HL-60/S4 (cell line): ENCODE measurements at regions not wholly inside any gene's neighbourhood (a gene's known extent, or its start where the extent isn't known, plus 50 kb on each side); places are given as distances from the start of the nearest gene placed in this dataset.
"Not testable (repeated sequence)": the region's sequence is repeated elsewhere in the genome, so short reads cannot be mapped to it uniquely, and the experiment has no call there.

Experiments used
- in situ Hi-C: fragments of 300-500 bp; cut with MboI; formaldehyde crosslinking; loops from 2 replicates; pipeline ENCODE4 v1.14.3; 2022; ENCODE audit warnings: low sequenced_read_pairs

DNA sequence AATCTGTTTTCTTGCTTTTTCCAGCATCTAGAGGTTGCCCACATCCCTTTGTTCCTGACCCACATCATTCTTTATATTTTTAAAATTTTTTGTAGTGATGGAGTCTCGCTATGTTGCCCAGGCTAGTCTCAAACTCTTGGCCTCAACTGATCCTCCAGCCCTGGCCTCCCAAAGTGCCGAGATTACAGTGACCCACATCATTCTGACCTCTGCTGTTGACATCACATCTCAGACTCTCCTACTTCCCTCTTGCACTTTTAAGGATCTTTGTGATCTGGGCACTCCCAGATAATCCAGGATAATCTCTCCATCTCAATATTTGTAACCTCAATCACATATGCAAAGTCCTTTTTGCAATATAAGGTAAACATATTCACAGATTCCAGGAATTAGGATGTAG is 266.6 kb downstream of the MEX3B start:
- in situ Hi-C loops = no loop called here

DNA sequence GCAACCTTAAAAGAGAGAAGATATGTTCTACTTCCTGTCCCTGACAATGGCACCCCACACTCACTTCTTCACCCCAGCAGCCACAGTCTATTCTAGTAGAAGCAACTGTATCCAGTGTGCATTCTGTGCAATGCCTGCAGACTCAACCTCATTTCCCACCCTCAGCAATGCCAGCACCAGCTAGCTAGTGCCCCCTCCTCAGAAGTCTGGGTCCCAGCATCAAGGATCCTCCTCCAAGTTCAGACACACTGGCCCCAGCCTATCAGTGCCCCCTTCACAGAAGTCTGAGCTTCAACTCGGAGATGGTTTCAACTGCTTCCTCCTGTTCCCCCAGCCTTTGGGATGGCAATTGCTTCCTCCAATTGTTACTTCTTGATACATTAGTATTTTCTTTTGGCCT is 268.3 kb downstream of the MEX3B start:
- in situ Hi-C loops = no loop called here

DNA sequence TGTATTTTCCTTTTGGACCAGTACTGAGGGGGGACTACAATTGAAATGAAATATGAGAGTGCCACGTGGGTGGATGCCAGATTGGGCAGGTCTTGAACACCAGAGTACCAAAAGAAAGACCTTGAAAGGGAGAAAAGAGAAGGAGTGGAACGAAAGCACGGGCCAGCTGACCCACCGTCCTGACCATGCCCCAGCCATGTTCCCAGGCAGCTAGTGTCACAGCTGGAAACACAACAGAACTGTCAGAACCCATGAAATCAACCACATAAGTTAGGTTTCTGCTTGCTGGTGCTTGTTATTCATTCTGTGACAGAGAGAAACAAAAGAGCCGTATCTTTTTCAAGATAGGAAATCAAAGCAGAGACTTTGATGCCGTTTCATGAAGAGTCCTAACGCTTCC is 268.8 kb downstream of the MEX3B start:
- in situ Hi-C loops = no loop called here

DNA sequence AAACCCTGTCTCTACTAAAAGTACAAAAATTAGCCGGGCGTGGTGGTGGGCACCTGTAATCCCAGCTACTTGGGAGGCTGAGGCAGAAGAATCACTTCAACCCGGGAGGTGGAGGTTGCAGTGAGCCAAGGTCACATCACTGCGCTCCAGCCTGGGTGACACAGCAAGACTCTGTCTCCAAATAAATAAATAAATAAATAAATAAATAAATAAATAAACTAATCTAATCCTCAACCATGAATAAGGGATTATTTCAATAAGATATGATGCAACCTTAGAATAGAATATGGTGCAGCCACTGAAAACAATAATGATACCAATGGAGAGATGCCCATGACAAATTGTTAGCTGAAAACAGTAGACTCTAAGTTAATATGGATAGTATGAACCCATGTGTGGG is 270.0 kb downstream of the MEX3B start:
- in situ Hi-C loops = not testable (repeated sequence)

- in situ Hi-C loops = no loop called here
Measured at GRCh38 chr15:81774309-81774708, 271.5 kb downstream of the MEX3B start.

- in situ Hi-C loops = no loop called here
Measured at GRCh38 chr15:81768773-81769172, 277.0 kb downstream of the MEX3B start.

DNA sequence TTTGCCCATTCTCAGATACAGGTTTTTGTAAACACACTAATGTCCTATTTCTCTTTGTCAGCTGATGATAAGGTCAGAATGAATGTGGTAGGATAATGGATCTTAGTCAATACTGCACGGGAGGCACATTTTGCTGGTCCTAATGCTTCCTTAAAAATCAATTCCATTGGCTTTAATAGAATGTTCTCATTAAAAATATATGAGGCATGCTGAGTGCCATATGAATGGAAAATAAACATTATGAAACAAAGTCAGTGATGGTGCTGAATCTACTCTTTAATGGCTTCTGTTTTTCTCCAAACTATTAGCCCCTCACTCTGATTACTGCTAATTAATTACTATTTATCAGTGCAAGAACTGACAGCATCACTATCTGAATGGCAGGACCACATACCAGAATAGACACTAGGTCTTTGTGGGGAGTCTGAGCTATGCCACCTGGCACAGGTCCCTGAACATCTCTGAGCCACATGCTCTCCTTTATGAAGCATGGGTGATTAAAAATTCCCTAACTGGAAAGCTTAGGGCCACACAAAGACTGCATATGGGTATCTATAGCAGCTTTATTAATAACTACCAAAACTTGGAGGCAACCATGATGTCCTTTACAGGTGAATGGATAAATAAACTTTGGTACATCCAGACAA is 278.9 kb downstream of the MEX3B start:
- in situ Hi-C loops = no loop called here

- in situ Hi-C loops = no loop called here
Measured at GRCh38 chr15:81765816-81766215, 280.0 kb downstream of the MEX3B start.

DNA sequence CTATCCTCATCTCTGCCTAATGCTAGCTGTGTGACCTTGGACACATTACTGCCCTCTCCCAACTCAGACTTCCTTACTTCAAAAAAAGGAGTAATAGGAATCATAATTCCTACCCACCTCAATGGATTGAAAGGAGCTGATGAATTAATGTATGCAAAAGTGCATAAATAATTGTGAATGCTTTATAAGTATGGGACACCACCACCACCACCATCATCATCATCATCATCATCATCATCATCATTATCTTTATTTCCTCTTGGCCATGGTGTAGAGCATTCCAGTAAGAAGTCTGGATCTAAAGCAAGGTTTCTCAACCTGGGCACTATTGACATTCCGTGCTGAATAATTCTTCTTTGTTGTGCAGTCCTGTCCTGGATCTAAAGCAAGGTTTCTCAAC is 282.5 kb downstream of the MEX3B start:
- in situ Hi-C loops = no loop called here

- in situ Hi-C loops = no loop called here
Measured at GRCh38 chr15:81760686-81761085, 285.1 kb downstream of the MEX3B start.

DNA sequence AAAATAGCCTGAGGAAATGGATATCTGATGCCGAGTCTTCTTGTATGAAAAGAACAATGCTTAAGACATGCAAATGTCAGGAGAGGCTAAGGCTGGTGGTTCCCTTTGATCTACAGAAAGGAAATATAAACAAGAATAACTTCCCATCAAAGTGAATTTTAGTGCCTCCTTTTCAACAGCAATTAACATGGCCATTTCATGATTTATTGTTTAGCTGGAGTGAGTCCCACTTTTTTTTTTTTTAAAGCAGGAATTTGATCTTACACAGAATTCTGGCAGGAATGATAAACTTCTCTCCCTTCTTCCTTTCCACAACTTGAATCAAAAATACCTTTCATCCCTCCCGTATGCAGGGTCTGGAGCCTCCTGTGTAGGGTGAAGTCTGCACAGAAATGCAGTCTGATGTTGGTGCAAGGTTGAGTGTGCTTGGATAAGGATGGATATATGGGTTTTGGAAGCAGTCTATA is 287.0 kb downstream of the MEX3B start:
- in situ Hi-C loops = no loop called here

GRCh38 chr15:81755626-81756025 is 290.2 kb downstream of the MEX3B start:
- in situ Hi-C loops = no loop called here

DNA sequence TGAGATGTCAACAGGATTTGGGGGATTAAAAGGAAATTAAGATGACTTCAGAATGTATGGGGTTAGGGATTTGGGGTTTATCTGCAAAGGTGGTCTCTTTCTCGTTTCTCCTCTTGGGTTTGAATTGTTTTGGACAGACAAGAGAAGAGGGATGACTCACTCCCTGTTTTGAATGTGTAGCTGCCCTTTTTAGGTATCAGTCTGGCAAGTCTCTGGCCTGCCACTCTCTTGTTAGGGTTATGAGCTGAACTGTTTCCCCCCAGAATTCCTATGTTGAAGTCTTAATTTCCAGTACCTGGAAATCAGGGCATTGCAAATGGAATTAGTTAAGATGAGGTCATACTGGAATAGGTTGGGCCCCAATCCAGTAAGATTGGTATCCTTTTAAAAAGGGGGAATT is 291.7 kb downstream of the MEX3B start:
- in situ Hi-C loops = no loop called here

DNA sequence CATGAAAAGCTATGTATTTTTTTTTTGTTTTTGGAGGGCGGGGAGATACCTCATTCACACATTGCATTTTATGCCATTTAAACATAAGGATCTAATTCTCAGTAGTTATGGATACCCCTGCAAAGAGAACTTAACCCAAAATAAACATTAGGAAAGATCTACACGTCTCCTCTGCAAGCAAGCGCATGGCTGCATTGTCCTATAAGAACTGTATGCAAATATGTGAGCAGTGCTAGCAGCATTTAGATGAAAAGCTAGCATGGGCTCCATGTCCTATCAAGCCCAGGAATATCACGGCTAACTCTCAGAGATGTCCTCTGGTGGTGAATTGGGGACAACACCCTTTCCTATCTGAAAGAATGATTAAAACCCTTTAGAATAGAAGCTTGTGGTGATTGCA is 292.8 kb downstream of the MEX3B start:
- in situ Hi-C loops = no loop called here

GRCh38 chr15:81752546-81752942 is 293.3 kb downstream of the MEX3B start:
- in situ Hi-C loops = no loop called here

- in situ Hi-C loops = no loop called here
Measured at GRCh38 chr15:81751816-81752545, 293.8 kb downstream of the MEX3B start.

DNA sequence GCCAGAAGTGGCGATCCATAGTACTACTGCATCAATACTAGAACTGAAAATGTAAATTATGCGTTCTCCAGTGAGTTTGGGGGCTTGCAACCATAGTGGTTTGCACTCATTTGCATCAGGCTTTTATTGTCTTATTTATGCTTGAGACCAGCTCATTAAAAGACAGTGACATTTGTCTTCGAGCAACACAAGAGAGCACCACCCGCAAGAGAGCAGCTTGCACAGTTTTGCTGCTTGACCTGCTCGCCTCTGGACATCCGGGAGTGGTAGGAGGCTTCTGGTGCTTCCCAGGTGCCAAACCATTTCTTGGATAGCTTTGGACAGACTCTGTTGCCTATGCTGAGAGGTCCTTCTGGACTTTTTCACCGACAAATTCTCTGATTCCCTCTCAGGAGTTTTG is 294.6 kb downstream of the MEX3B start:
- in situ Hi-C loops = no loop called here

GRCh38 chr15:81749716-81750375 is 296.0 kb downstream of the MEX3B start:
- in situ Hi-C loops = no loop called here

- in situ Hi-C loops = no loop called here
Measured at GRCh38 chr15:81747482-81747881, 298.3 kb downstream of the MEX3B start.

GRCh38 chr15:81747026-81747425 is 298.8 kb downstream of the MEX3B start:
- in situ Hi-C loops = no loop called here

DNA sequence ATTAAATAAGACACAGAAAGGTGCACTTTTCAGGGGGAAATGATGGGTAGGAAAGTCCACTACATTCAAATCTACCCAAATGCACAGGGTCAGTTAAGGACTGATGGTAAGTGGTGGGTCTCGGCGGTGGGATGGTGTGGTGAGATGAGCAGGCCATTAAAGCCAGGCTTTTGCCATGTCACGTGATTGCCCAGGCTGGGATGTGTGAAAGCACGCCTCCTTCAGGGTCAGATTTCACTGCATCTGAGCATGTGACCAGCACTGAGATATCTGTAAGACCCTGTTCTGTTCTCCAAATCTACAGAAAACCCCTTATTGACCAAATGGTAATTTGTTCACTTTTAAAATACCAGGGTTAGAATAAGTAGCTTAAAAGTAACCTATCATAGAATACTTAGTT is 301.5 kb downstream of the MEX3B start:
- in situ Hi-C loops = no loop called here

- in situ Hi-C loops = no loop called here
Measured at GRCh38 chr15:81740416-81740815, 305.4 kb downstream of the MEX3B start.
